RWPE2 (cell line): ENCODE measurements at regions not wholly inside any gene's neighbourhood (a gene's known extent, or its start where the extent isn't known, plus 50 kb on each side); places are given as distances from the start of the nearest gene placed in this dataset.

Source experiments
- ATAC-seq: fragments of 200-7000 bp; cut with Tn5 transposase; 3 replicates; pipeline ENCODE4 v1.9.1; 2021; ENCODE audit warnings: low read depth
- DNase-seq: peaks from one replicate; pipeline ENCODE4 v3.0.0-alpha.2; 2020; ENCODE audit warnings: low spot score
- H3K27ac ChIP-seq: fragments of 450-650 bp; 2 replicates; pipeline ENCODE4 v1.5.1; 2017; ENCODE audit warnings: mild to moderate bottlenecking; ENCODE audit not compliant: poor library complexity, severe bottlenecking
- H3K27me3 ChIP-seq: fragments of 250-450 bp; sonication (Bioruptor Pico); 2 replicates; pipeline ENCODE4 v1.5.1; 2021; ENCODE audit warnings: mild to moderate bottlenecking, moderate library complexity; ENCODE audit not compliant: insufficient read depth, poor library complexity, severe bottlenecking
- H3K36me3 ChIP-seq: fragments of 250-450 bp; sonication (Bioruptor Pico); 2 replicates; pipeline ENCODE4 v1.5.1; 2020; ENCODE audit warnings: low read depth, mild to moderate bottlenecking, moderate library complexity
- H3K4me1 ChIP-seq: fragments of 250-450 bp; sonication (Bioruptor Pico); 2 replicates; pipeline ENCODE4 v1.5.1; 2021; ENCODE audit warnings: mild to moderate bottlenecking, moderate library complexity; ENCODE audit not compliant: insufficient read depth, poor library complexity, severe bottlenecking
- H3K4me3 ChIP-seq: fragments of 250-450 bp; sonication (Bioruptor Pico); 2 replicates; pipeline ENCODE4 v1.5.1; 2021; ENCODE audit warnings: mild to moderate bottlenecking, moderate library complexity; ENCODE audit not compliant: severe bottlenecking
- H3K9me3 ChIP-seq: fragments of 250-450 bp; sonication (Bioruptor Pico); 2 replicates; pipeline ENCODE4 v1.5.1; 2021; ENCODE audit warnings: mild to moderate bottlenecking, moderate library complexity; ENCODE audit not compliant: severe bottlenecking
- TF ChIP-seq, protein P1 (sequence below): fragments of 450-650 bp; IDR thresholded peaks from one replicate; pipeline ENCODE4 v1.5.1; 2017; ENCODE audit warnings: mild to moderate bottlenecking, moderate library complexity; ENCODE audit not compliant: poor library complexity, severe bottlenecking

DNA sequence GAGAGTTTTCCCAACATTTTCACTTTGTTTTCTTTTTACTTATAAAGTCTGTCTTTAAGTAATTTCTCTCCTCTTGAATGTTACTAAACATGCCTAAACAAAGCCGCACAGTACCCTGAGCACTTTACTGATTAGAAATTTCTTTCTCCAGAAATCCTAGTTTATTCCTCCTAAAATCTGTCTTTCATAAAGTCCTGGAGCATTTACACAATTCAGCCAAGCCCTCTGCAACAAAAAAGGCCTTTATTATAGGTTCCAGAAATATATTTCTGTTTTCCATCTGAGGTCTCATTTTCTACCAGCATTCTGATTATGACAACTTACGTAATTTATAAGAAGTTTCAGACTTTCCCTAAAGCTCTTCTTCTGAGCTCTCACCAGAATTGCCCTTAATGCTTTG lies 549.5 kb upstream of the OLFM3 start:
- Histone ChIP-seq H3K27me3 (no peaks in the 10 kb centered on the region), H3K4me3 (no peak overlapping the region), H3K4me1 (no peaks in the 10 kb centered on the region), H3K36me3 (no peaks in the 10 kb centered on the region), H3K27ac (no peak overlapping the region), H3K9me3 (no peaks in the 10 kb centered on the region)
- ATAC-seq (no peak), DNase-seq (no peak)
- TF ChIP-seq, protein P1, sequence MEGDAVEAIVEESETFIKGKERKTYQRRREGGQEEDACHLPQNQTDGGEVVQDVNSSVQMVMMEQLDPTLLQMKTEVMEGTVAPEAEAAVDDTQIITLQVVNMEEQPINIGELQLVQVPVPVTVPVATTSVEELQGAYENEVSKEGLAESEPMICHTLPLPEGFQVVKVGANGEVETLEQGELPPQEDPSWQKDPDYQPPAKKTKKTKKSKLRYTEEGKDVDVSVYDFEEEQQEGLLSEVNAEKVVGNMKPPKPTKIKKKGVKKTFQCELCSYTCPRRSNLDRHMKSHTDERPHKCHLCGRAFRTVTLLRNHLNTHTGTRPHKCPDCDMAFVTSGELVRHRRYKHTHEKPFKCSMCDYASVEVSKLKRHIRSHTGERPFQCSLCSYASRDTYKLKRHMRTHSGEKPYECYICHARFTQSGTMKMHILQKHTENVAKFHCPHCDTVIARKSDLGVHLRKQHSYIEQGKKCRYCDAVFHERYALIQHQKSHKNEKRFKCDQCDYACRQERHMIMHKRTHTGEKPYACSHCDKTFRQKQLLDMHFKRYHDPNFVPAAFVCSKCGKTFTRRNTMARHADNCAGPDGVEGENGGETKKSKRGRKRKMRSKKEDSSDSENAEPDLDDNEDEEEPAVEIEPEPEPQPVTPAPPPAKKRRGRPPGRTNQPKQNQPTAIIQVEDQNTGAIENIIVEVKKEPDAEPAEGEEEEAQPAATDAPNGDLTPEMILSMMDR, result no peak

DNA sequence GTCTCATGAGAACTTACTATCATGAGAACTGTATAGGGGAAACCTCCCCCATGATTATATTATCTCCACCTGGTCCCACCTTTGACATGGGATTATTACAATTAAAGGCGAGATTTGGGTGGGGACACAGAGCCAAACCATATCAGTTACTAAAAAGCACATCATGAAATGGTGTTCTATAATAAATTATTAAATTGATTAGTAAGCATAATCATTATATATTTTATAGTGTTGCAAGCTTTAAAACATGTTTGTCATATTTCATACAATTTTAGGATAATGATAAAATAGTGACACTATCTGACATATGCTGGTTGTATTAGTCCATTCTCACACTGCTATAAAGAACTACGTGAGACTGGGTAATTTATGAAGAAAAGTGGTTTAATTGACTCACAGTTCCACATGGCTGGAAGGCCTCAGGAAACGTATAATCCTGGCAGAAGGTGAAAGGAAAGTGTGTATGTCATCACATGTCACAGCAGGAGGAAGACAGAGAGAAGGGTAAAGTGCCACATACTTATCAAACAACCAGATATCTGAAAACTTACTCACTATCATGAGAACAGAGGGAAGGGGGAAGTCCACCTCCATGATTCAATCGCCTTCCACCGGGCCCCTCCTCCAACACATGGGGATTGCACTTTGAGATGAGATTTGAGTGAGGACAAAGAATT lies 539.2 kb upstream of the OLFM3 start:
- H3K9me3 ChIP-seq, result no peaks in the 10 kb centered on the region
- no peaks in the 10 kb centered on the region for H3K4me1 ChIP-seq
- no peak overlapping the region for H3K27ac ChIP-seq

DNA sequence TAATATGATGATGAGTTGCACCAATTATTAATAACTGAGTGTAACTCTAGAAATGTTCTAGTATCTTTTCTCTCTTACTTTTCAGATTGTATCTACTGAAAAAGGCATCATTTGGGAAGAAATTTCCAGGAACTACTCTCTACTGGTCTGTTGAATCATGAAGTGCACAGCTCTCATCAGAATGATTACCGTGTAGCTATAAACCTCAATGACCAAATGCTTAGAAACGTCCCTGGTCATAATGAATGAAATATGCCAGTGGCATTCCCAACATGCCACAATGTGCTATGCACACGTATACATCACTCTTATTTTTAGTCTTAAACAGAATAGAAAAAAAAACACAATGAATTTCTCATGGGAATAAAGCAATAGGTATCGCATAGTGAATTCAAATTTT lies 534.3 kb upstream of the OLFM3 start:
- H3K4me1 ChIP-seq, result no peaks in the 10 kb centered on the region
- no peaks in the 10 kb centered on the region for H3K36me3 ChIP-seq

More for the DNA sequence above, 539.2 kb upstream of the OLFM3 start:
- DNase-seq, result no peak
- no peak overlapping the region for H3K4me3 ChIP-seq
- no peak for ATAC-seq
- TF ChIP-seq, protein P1, result no peak
- H3K36me3 ChIP-seq, result no peaks in the 10 kb centered on the region
- H3K27me3 ChIP-seq, result no peaks in the 10 kb centered on the region

DNA sequence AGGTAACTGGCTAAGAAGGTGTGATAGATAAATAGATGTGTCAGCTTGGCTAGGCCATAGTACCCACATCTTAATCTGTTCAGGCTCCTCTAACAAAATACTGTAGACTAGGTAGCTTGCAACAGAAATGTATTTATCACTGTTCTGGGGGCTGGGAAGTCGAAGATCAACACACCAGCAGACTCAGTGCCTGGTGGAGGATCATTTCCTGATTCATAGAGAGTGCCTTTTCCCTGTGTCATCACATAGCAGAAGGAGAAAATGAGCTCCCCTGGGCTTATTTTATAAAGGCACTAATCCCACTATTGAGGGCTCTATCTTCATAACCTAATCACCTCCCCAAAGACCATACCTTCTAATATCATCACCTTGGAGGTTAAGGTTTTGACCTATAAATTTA lies 532.7 kb upstream of the OLFM3 start:
- Histone ChIP-seq H3K9me3 (no peaks in the 10 kb centered on the region), H3K27me3 (no peaks in the 10 kb centered on the region), H3K4me3 (no peak overlapping the region), H3K4me1 (no peaks in the 10 kb centered on the region), H3K36me3 (no peaks in the 10 kb centered on the region), H3K27ac (no peak overlapping the region)
- no peak for ATAC-seq
- DNase-seq, result no peak
- TF ChIP-seq, protein P1, result no peak

More for the DNA sequence above, 534.3 kb upstream of the OLFM3 start:
- Histone ChIP-seq H3K27ac (no peak overlapping the region), H3K4me3 (no peak overlapping the region), H3K9me3 (no peaks in the 10 kb centered on the region), H3K27me3 (no peaks in the 10 kb centered on the region)
- no peak for DNase-seq
- ATAC-seq, result no peak
- TF ChIP-seq, protein P1, result no peak

DNA sequence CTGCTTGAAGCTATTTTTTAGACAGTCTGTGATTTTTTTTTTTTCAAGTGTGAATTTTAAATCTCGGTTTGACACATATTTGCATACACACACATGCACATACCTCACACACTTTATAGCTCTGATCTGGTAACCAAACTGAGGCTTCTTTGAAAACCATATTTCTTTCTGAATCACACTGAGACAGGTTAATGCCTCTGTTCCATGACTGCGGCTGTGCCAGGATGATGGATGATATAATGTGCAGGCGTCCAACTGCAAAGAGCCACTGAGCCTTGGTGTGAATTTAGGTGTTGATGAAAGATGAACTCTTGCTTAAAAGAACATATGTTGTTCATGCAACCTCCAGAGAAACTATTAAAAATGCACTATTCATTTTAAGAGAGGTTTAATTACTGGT lies 504.0 kb upstream of the OLFM3 start:
- no peak overlapping the region for H3K4me3 ChIP-seq
- H3K27me3 ChIP-seq, result no peaks in the 10 kb centered on the region
- no peaks in the 10 kb centered on the region for H3K36me3 ChIP-seq
- no peaks in the 10 kb centered on the region for H3K4me1 ChIP-seq
- no peak for ATAC-seq
- TF ChIP-seq, protein P1, result no peak
- H3K27ac ChIP-seq, result no peak overlapping the region
- peaks cover 3% of the 10 kb centered on the region for H3K9me3 ChIP-seq
- no peak for DNase-seq
